ENCODE measurements at regions not wholly inside any gene's neighbourhood (a gene's known extent, or its start where the extent isn't known, plus 50 kb on each side); places are given as distances from the start of the nearest gene placed in this dataset.

DNA sequence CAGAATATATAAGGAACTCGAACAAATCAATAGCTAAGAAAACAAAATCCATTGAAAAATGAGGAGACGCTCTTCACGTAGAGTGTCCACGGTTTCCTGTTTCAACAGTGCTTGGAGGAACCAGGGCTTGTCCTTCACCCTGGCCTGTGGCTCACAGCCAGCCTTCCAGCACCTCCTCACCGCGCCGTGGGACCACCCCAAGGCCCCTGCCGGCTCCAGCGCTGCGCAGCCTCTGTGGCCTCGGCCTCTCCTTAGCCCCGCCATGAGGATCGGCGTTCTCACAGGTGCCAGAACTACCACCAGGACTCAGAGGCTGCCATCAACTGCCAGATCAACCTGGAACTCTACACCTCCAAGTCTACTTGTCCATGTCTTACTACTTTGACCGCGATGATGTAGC, 52.5 kb upstream of the CTSO start:
- ChIA-PET POLR2A (no interaction called here), RAD21 (ENCODE audit: low non-redundant PET in 1 of 2, low total read pairs in 2 of 2, uncharacterized antibody in 2 of 2, unreplicated experiment in 2 of 2) (no interaction called here), CTCF (no interaction called here)
- DNase-seq (ENCODE audit: low read depth, low spot score) (no peak), ATAC-seq (no peak)
- Histone ChIP-seq H3K9me3 (ENCODE audit: control insufficient read depth in 1 of 2, insufficient read depth in 1 of 2, low read depth in 1 of 2, low read length in 2 of 2) (no peaks in the 10 kb centered on the region), H3K36me3 (ENCODE audit: control insufficient read depth in 1 of 2, insufficient read depth in 2 of 2, low read length in 2 of 2) (no peaks in the 10 kb centered on the region), H3K27ac (ENCODE audit: low read depth, low read length) (no peak overlapping the region), H3K9me2 (ENCODE audit: insufficient read depth) (no peaks in the 10 kb centered on the region; the same call in none of the 2 replicates), H3K4me2 (ENCODE audit: low read length) (no peak overlapping the region), H3K27me3 (ENCODE audit: insufficient read depth, low read length) (no peaks in the 10 kb centered on the region), H3K4me3 (replicated peaks in 1 of 2; ENCODE audit: low read depth in 1 of 2, low read length in 2 of 2) (no peak overlapping the region), H3K79me2 (ENCODE audit: insufficient read depth, low read length) (no peaks in the 10 kb centered on the region), H4K20me1 (ENCODE audit: insufficient read depth) (no peaks in the 10 kb centered on the region), H3K9ac (ENCODE audit: low read length) (no peak overlapping the region), H3K4me1 (ENCODE audit: control insufficient read depth in 1 of 2, insufficient read depth in 2 of 2, low read length in 2 of 2) (no peaks in the 10 kb centered on the region), H2AFZ (ENCODE audit: low read depth, low read length, poor library complexity, severe bottlenecking) (no peak overlapping the region)
- intact Hi-C loops (cut with micrococcal nuclease) = no loop called here
- TF ChIP-seq TCF7L2 (IDR thresholded peaks at IDR 0.05; ENCODE audit: borderline replicate concordance, extremely low read depth, insufficient read depth, insufficient read length) = no peak
- TF ChIP-seq ZNF274 (IDR thresholded peaks at IDR 0.05; ENCODE audit: low read depth, low read length) = no peak
- no peak for TF ChIP-seq ATF3 (IDR thresholded peaks at IDR 0.05)
- no peak for TF ChIP-seq POLR2A (IDR thresholded peaks at IDR 0.05; ENCODE audit: borderline replicate concordance, extremely low read depth, insufficient read depth, insufficient read length)
- TF ChIP-seq ZFX (IDR thresholded peaks at IDR 0.05) = no peak
- no peak for TF ChIP-seq SP1 (IDR thresholded peaks at IDR 0.05; ENCODE audit: low read depth)
- TF ChIP-seq FOSL1 (IDR thresholded peaks at IDR 0.05; ENCODE audit: low read depth) = no peak
- no peak for TF ChIP-seq EZH2 (IDR thresholded peaks at IDR 0.05)
- no peak for TF ChIP-seq EGR1 (IDR thresholded peaks at IDR 0.05; ENCODE audit: low read depth)
- TF ChIP-seq, protein P1, sequence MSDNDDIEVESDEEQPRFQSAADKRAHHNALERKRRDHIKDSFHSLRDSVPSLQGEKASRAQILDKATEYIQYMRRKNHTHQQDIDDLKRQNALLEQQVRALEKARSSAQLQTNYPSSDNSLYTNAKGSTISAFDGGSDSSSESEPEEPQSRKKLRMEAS (IDR thresholded peaks at IDR 0.05) = no peak
- no peak for TF ChIP-seq RAD21 (IDR thresholded peaks at IDR 0.05; ENCODE audit: low read depth)
- TF ChIP-seq CEBPB (IDR thresholded peaks at IDR 0.05; ENCODE audit: low read depth) = no peak
- TF ChIP-seq YY1 (IDR thresholded peaks at IDR 0.05; ENCODE audit: extremely low read depth, insufficient replicate concordance, low read depth, low read length) = no peak
- TF ChIP-seq, protein P2, sequence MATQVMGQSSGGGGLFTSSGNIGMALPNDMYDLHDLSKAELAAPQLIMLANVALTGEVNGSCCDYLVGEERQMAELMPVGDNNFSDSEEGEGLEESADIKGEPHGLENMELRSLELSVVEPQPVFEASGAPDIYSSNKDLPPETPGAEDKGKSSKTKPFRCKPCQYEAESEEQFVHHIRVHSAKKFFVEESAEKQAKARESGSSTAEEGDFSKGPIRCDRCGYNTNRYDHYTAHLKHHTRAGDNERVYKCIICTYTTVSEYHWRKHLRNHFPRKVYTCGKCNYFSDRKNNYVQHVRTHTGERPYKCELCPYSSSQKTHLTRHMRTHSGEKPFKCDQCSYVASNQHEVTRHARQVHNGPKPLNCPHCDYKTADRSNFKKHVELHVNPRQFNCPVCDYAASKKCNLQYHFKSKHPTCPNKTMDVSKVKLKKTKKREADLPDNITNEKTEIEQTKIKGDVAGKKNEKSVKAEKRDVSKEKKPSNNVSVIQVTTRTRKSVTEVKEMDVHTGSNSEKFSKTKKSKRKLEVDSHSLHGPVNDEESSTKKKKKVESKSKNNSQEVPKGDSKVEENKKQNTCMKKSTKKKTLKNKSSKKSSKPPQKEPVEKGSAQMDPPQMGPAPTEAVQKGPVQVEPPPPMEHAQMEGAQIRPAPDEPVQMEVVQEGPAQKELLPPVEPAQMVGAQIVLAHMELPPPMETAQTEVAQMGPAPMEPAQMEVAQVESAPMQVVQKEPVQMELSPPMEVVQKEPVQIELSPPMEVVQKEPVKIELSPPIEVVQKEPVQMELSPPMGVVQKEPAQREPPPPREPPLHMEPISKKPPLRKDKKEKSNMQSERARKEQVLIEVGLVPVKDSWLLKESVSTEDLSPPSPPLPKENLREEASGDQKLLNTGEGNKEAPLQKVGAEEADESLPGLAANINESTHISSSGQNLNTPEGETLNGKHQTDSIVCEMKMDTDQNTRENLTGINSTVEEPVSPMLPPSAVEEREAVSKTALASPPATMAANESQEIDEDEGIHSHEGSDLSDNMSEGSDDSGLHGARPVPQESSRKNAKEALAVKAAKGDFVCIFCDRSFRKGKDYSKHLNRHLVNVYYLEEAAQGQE (IDR thresholded peaks at IDR 0.05; ENCODE audit: low read depth) = no peak
- TF ChIP-seq SRF (IDR thresholded peaks at IDR 0.05; ENCODE audit: low read depth) = no peak
- no peak for TF ChIP-seq POLR2AphosphoS5 (IDR thresholded peaks at IDR 0.05; ENCODE audit: low read depth, low read length)
- no peak for TF ChIP-seq ELF1 (IDR thresholded peaks at IDR 0.05; ENCODE audit: borderline replicate concordance, low read depth)
- no peak for TF ChIP-seq EZH2phosphoT487 (IDR thresholded peaks at IDR 0.05; ENCODE audit: borderline replicate concordance)
- TF ChIP-seq SIN3A (IDR thresholded peaks at IDR 0.05; ENCODE audit: low read depth) = no peak
- BruUV-seq (replicated peaks) = no TSS peak

Measured in HCT116 (cell line).